Vagina (tissue), 2 donors: ENCODE measurements at regions not wholly inside any gene's neighbourhood (a gene's known extent, or its start where the extent isn't known, plus 50 kb on each side); places are given as distances from the start of the nearest gene placed in this dataset.

Experiments used
- DNase-seq, 2 donors: peaks; one replicate each; pipeline ENCODE4 v3.0.0-alpha.2; 2017; ENCODE audit errors: extremely low spot score in 2 of 2
- H3K27ac ChIP-seq: fragments of 200-600 bp; sonication (generic); one replicate; pipeline ENCODE4 v1.5.1; 2019
- H3K27me3 ChIP-seq: fragments of 200-600 bp; sonication (generic); one replicate; pipeline ENCODE4 v1.5.1; 2019
- H3K36me3 ChIP-seq, 2 donors: fragments of 200-600 bp; sonication (generic); one replicate each; pipeline ENCODE4 v1.5.1; 2017 to 2019
- H3K4me1 ChIP-seq: fragments of 200-600 bp; sonication (generic); one replicate; pipeline ENCODE4 v1.5.1; 2019
- H3K4me3 ChIP-seq, 2 donors: fragments of 200-600 bp; sonication (generic); 1 replicate in 1 of 2; 2 replicates in 1 of 2; pipeline ENCODE4 v1.5.1; 2016 to 2019
- H3K9me3 ChIP-seq: fragments of 200-600 bp; sonication (generic); one replicate; pipeline ENCODE4 v1.5.1; 2019
- POLR2A ChIP-seq, 2 donors: fragments of 450-650 bp; IDR thresholded peaks; one replicate each; pipeline ENCODE4 v1.6.1; 2017; ENCODE audit warnings: antibody characterized with exemption in 2 of 2, mild to moderate bottlenecking in 2 of 2, moderate library complexity in 2 of 2
- POLR2AphosphoS5 ChIP-seq, 2 donors: sonication (generic); formaldehyde crosslinking; IDR thresholded peaks; one replicate each; pipeline ENCODE4 v1.9.0; 2017; ENCODE audit warnings: antibody characterized with exemption in 2 of 2, mild to moderate bottlenecking in 2 of 2, low read depth in 1 of 2; ENCODE audit not compliant: insufficient read depth in 1 of 2
- intact Hi-C: fragments of 100-400 bp; cut with DNase I; formaldehyde crosslinking; loops from one replicate; pipeline ENCODE4 v1.15.1; 2023
- TF ChIP-seq, protein P1 (sequence below), 3 experiments: fragments of 450-650 bp in 2 of 3; fragments of 200-600 bp in 1 of 3; sonication (generic) in 1 of 3; IDR thresholded peaks; one replicate each; pipeline ENCODE4 v1.5.1; 2017 to 2019; ENCODE audit warnings: antibody characterized with exemption in 3 of 3, mild to moderate bottlenecking in 2 of 3, moderate library complexity in 2 of 3

GRCh38 chr2:163455815-163456214, 280.0 kb downstream of the FIGN start:
- no peaks in the 10 kb centered on the region for H3K9me3 ChIP-seq
- H3K4me3 ChIP-seq, result no peak overlapping the region
- no peaks in the 10 kb centered on the region for H3K36me3 ChIP-seq
- TF ChIP-seq POLR2AphosphoS5 (IDR thresholded peaks at IDR 0.05; ENCODE audit: insufficient read depth in 1 of 2, low read depth in 1 of 2) (no peak), POLR2A (IDR thresholded peaks at IDR 0.05) (no peak)
- TF ChIP-seq, protein P1, sequence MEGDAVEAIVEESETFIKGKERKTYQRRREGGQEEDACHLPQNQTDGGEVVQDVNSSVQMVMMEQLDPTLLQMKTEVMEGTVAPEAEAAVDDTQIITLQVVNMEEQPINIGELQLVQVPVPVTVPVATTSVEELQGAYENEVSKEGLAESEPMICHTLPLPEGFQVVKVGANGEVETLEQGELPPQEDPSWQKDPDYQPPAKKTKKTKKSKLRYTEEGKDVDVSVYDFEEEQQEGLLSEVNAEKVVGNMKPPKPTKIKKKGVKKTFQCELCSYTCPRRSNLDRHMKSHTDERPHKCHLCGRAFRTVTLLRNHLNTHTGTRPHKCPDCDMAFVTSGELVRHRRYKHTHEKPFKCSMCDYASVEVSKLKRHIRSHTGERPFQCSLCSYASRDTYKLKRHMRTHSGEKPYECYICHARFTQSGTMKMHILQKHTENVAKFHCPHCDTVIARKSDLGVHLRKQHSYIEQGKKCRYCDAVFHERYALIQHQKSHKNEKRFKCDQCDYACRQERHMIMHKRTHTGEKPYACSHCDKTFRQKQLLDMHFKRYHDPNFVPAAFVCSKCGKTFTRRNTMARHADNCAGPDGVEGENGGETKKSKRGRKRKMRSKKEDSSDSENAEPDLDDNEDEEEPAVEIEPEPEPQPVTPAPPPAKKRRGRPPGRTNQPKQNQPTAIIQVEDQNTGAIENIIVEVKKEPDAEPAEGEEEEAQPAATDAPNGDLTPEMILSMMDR (IDR thresholded peaks at IDR 0.05), result no peak
- no peak for DNase-seq
- H3K27ac ChIP-seq, result no peak overlapping the region
- intact Hi-C loops, result no loop called here
- no peaks in the 10 kb centered on the region for H3K4me1 ChIP-seq
- H3K27me3 ChIP-seq, result no peaks in the 10 kb centered on the region

DNA sequence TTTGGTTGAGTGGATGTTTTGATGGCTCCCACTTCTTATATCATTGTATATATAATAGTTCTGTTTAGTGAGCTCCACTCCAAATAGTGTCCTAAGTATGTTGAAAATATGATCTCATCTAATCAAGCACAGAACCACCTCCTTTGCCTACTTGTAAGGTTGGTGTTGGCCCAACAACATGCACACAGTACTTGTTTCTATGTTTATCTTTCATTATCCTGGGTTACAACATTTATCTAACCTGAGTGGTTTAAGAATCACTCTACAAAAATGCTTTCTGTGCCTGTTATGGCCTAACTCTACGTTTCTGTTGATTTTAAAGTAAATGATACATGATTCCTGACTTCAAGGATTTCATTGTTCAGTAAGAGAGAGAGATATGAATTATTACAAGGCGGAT, 281.9 kb downstream of the FIGN start:
- Histone ChIP-seq H3K27ac (no peak overlapping the region), H3K27me3 (no peaks in the 10 kb centered on the region), H3K4me3 (no peak overlapping the region), H3K4me1 (no peaks in the 10 kb centered on the region), H3K36me3 (no peaks in the 10 kb centered on the region), H3K9me3 (no peaks in the 10 kb centered on the region)
- intact Hi-C loops, result no loop called here
- TF ChIP-seq POLR2A (IDR thresholded peaks at IDR 0.05), result no peak
- no peak for TF ChIP-seq POLR2AphosphoS5 (IDR thresholded peaks at IDR 0.05; ENCODE audit: insufficient read depth in 1 of 2, low read depth in 1 of 2)
- TF ChIP-seq, protein P1 (IDR thresholded peaks at IDR 0.05), result no peak
- DNase-seq, result no peak

DNA sequence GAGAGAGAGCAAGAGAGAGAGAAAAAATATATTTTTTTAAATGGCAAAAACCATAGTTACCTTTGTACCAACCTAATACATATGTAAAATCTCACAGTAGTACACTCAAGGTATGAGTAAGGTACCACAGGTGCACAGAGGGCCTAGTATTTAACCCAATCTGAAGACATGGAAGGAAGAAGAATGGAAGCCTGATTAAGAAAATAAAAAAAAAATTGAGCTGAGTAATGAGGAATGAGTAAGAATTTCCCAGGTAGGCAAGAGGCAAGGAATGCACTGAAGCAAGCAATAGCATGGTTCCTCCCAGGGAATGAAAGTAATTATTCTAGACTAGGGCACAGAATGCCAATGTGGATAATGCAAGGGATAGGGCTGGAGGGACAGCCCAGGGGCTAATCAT, 294.2 kb downstream of the FIGN start:
- Histone ChIP-seq H3K36me3 (no peaks in the 10 kb centered on the region), H3K9me3 (no peaks in the 10 kb centered on the region), H3K4me1 (no peaks in the 10 kb centered on the region), H3K27me3 (no peaks in the 10 kb centered on the region), H3K4me3 (no peak overlapping the region), H3K27ac (no peak overlapping the region)
- no peak for DNase-seq
- intact Hi-C loops, result no loop called here
- TF ChIP-seq, protein P1 (IDR thresholded peaks at IDR 0.05), result no peak
- TF ChIP-seq POLR2AphosphoS5 (IDR thresholded peaks at IDR 0.05; ENCODE audit: insufficient read depth in 1 of 2, low read depth in 1 of 2) (no peak), POLR2A (IDR thresholded peaks at IDR 0.05) (no peak)

- DNase-seq, result no peak
- Histone ChIP-seq H3K36me3 (no peaks in the 10 kb centered on the region), H3K4me1 (no peaks in the 10 kb centered on the region), H3K9me3 (no peaks in the 10 kb centered on the region), H3K4me3 (no peak overlapping the region), H3K27me3 (no peaks in the 10 kb centered on the region), H3K27ac (no peak overlapping the region)
- TF ChIP-seq POLR2AphosphoS5 (IDR thresholded peaks at IDR 0.05; ENCODE audit: insufficient read depth in 1 of 2, low read depth in 1 of 2), result no peak
- TF ChIP-seq, protein P1 (IDR thresholded peaks at IDR 0.05), result no peak
- TF ChIP-seq POLR2A (IDR thresholded peaks at IDR 0.05), result no peak
- intact Hi-C loops, result no loop called here
Measured at GRCh38 chr2:163436963-163437362, 298.8 kb downstream of the FIGN start.

DNA sequence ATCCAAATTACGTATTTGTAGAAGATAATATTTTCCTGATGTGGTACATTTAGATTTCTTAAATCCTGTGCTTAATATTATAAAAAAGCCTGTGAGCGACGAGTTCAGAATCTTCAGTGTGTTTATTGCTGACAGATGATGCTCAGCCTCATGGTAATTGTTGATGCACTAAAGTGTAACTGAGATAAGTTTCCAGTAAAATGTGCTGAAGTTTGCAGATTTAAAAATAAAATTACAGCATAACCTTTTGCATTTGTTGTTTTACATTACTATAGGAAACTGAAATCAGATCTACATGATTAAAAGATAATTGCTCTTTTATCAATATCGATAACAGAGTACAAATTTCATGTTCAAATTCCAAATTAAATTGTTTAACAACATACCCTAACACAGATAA, 307.6 kb downstream of the FIGN start:
- H3K27me3 ChIP-seq, result no peaks in the 10 kb centered on the region
- H3K36me3 ChIP-seq, result no peaks in the 10 kb centered on the region
- no peaks in the 10 kb centered on the region for H3K9me3 ChIP-seq
- H3K4me1 ChIP-seq, result no peaks in the 10 kb centered on the region
- DNase-seq, result no peak
- intact Hi-C loops, result no loop called here
- no peak overlapping the region for H3K4me3 ChIP-seq
- no peak overlapping the region for H3K27ac ChIP-seq
- TF ChIP-seq, protein P1 (IDR thresholded peaks at IDR 0.05), result no peak
- TF ChIP-seq POLR2AphosphoS5 (IDR thresholded peaks at IDR 0.05; ENCODE audit: insufficient read depth in 1 of 2, low read depth in 1 of 2) (no peak), POLR2A (IDR thresholded peaks at IDR 0.05) (no peak)
